SK-N-MC (cell line): ENCODE measurements at regions not wholly inside any gene's neighbourhood (a gene's known extent, or its start where the extent isn't known, plus 50 kb on each side); places are given as distances from the start of the nearest gene placed in this dataset.

Experiments used
- DNase-seq: peaks from one replicate; pipeline ENCODE4 v3.0.0-alpha.2; 2011; ENCODE audit warnings: low read depth, low spot score
- H3K27ac ChIP-seq: fragments of 200-600 bp; sonication (generic); 2 replicates; pipeline ENCODE4 v1.5.1; 2016; ENCODE audit warnings: mixed run types
- H3K36me3 ChIP-seq: fragments of 200-600 bp; sonication (generic); 2 replicates; pipeline ENCODE4 v1.6.1; 2017; ENCODE audit warnings: antibody characterized with exemption, low read length, mixed read lengths; ENCODE audit not compliant: insufficient read depth
- H3K4me3 ChIP-seq: fragments of 200-600 bp; sonication (generic); 2 replicates; pipeline ENCODE4 v1.5.1; 2016
- H3K9ac ChIP-seq: fragments of 200-600 bp; sonication (generic); 2 replicates; pipeline ENCODE4 v1.8.0; 2017; ENCODE audit warnings: mixed run types, mixed read lengths; ENCODE audit not compliant: insufficient read length
- H3K9me3 ChIP-seq: fragments of 200-600 bp; sonication (generic); 2 replicates; pipeline ENCODE4 v1.6.1; 2017; ENCODE audit warnings: low read depth, mild to moderate bottlenecking, antibody characterized with exemption, low read length, moderate library complexity, mixed read lengths
- EZH2 ChIP-seq: fragments of 200-600 bp; sonication (generic); IDR thresholded peaks from one replicate; pipeline ENCODE4 v1.6.1; 2017; ENCODE audit warnings: antibody characterized with exemption
- FOXP2 ChIP-seq: optimal IDR thresholded peaks from 2 replicates; pipeline ENCODE3; 2011; ENCODE audit warnings: mild to moderate bottlenecking, moderate library complexity; ENCODE audit not compliant: insufficient read depth; ENCODE audit errors: extremely low read length, control extremely low read depth
- POLR2AphosphoS5 ChIP-seq: IDR thresholded peaks from 2 replicates; pipeline ENCODE4 v1.6.1; 2012; ENCODE audit warnings: mild to moderate bottlenecking, low read depth, low read length, borderline replicate concordance

GRCh38 chr3:20422391-20422790 is 236.4 kb upstream of the SGO1 start:
- no peak overlapping the region for H3K4me3 ChIP-seq
- H3K27ac ChIP-seq = no peak overlapping the region
- no peaks in the 10 kb centered on the region for H3K9me3 ChIP-seq
- no peak overlapping the region for H3K9ac ChIP-seq
- TF ChIP-seq FOXP2 (no peak), POLR2AphosphoS5 (no peak), EZH2 (no peak)
- DNase-seq = no peak
- H3K36me3 ChIP-seq = no peaks in the 10 kb centered on the region

GRCh38 chr3:20417388-20418108 is 231.5 kb upstream of the SGO1 start:
- Histone ChIP-seq H3K4me3 (no peak overlapping the region), H3K9me3 (no peaks in the 10 kb centered on the region), H3K36me3 (no peaks in the 10 kb centered on the region), H3K9ac (no peak overlapping the region), H3K27ac (no peak overlapping the region)
- DNase-seq = no peak
- no peak for TF ChIP-seq POLR2AphosphoS5
- no peak for TF ChIP-seq EZH2
- no peak for TF ChIP-seq FOXP2

GRCh38 chr3:20406611-20407011 is 220.6 kb upstream of the SGO1 start:
- Histone ChIP-seq H3K9me3 (no peaks in the 10 kb centered on the region), H3K9ac (no peak overlapping the region), H3K36me3 (no peaks in the 10 kb centered on the region), H3K4me3 (no peak overlapping the region), H3K27ac (no peak overlapping the region)
- TF ChIP-seq EZH2 = no peak
- no peak for TF ChIP-seq FOXP2
- TF ChIP-seq POLR2AphosphoS5 = no peak
- DNase-seq = no peak

GRCh38 chr3:20405744-20406143 is 219.7 kb upstream of the SGO1 start:
- Histone ChIP-seq H3K27ac (no peak overlapping the region), H3K9me3 (no peaks in the 10 kb centered on the region), H3K9ac (no peak overlapping the region), H3K4me3 (no peak overlapping the region), H3K36me3 (no peaks in the 10 kb centered on the region)
- TF ChIP-seq FOXP2 = no peak
- no peak for TF ChIP-seq EZH2
- no peak for TF ChIP-seq POLR2AphosphoS5
- no peak for DNase-seq

- H3K36me3 ChIP-seq = no peaks in the 10 kb centered on the region
- no peak for DNase-seq
- TF ChIP-seq EZH2 (no peak), POLR2AphosphoS5 (no peak), FOXP2 (no peak)
- H3K9me3 ChIP-seq = no peaks in the 10 kb centered on the region
- H3K27ac ChIP-seq = no peak overlapping the region
- H3K9ac ChIP-seq = no peak overlapping the region
- H3K4me3 ChIP-seq = no peak overlapping the region
Measured at GRCh38 chr3:20405231-20405630, 219.2 kb upstream of the SGO1 start.

GRCh38 chr3:20404741-20405100 is 218.7 kb upstream of the SGO1 start:
- TF ChIP-seq FOXP2 (no peak), EZH2 (no peak), POLR2AphosphoS5 (no peak)
- no peak overlapping the region for H3K4me3 ChIP-seq
- DNase-seq = no peak
- no peak overlapping the region for H3K9ac ChIP-seq
- H3K27ac ChIP-seq = no peak overlapping the region
- no peaks in the 10 kb centered on the region for H3K9me3 ChIP-seq
- H3K36me3 ChIP-seq = no peaks in the 10 kb centered on the region

- no peak overlapping the region for H3K27ac ChIP-seq
- no peak for DNase-seq
- no peak overlapping the region for H3K9ac ChIP-seq
- no peak for TF ChIP-seq EZH2
- TF ChIP-seq POLR2AphosphoS5 = no peak
- no peaks in the 10 kb centered on the region for H3K9me3 ChIP-seq
- H3K4me3 ChIP-seq = no peak overlapping the region
- no peaks in the 10 kb centered on the region for H3K36me3 ChIP-seq
Measured at GRCh38 chr3:20403986-20404740, 218.2 kb upstream of the SGO1 start.

- Histone ChIP-seq H3K36me3 (no peaks in the 10 kb centered on the region), H3K9me3 (no peaks in the 10 kb centered on the region), H3K27ac (no peak overlapping the region), H3K9ac (no peak overlapping the region), H3K4me3 (no peak overlapping the region)
- no peak for DNase-seq
- TF ChIP-seq FOXP2 (no peak), POLR2AphosphoS5 (no peak), EZH2 (no peak)
Measured at GRCh38 chr3:20401253-20401652, 215.2 kb upstream of the SGO1 start.

- Histone ChIP-seq H3K27ac (no peak overlapping the region), H3K9ac (no peak overlapping the region), H3K36me3 (no peaks in the 10 kb centered on the region), H3K9me3 (no peaks in the 10 kb centered on the region), H3K4me3 (no peak overlapping the region)
- TF ChIP-seq EZH2 (no peak), POLR2AphosphoS5 (no peak), FOXP2 (no peak)
- no peak for DNase-seq
Measured at GRCh38 chr3:20400686-20401085, 214.7 kb upstream of the SGO1 start.
